Stimulated activated CD8-positive, alpha-beta memory T cell treated with anti-CD3 and anti-CD28 coated beads, Interleukin-7, amount 100 ng/mL, for 4 hours (primary cell): ENCODE measurements at regions not wholly inside any gene's neighbourhood (a gene's known extent, or its start where the extent isn't known, plus 50 kb on each side); places are given as distances from the start of the nearest gene placed in this dataset.
"Not testable (repeated sequence)": the region's sequence is repeated elsewhere in the genome, so short reads cannot be mapped to it uniquely, and the experiment has no call there.

Experiments used
- DNase-seq, 2 donors: peaks; one replicate each; pipeline ENCODE4 v3.0.0-alpha.2; 2020; ENCODE audit warnings: low read depth in 2 of 2

- not testable (repeated sequence) for DNase-seq
These were observed 456.5 kb upstream of the NETO1 start for GRCh38 chr18:73324187-73324831.

- no peak for DNase-seq
These were observed 451.1 kb upstream of the NETO1 start for GRCh38 chr18:73318739-73319479.

GRCh38 chr18:73316513-73316912 lies 448.7 kb upstream of the NETO1 start:
- no peak for DNase-seq

GRCh38 chr18:73315381-73315780 lies 447.6 kb upstream of the NETO1 start:
- no peak for DNase-seq

- no peak for DNase-seq
These were observed 445.7 kb upstream of the NETO1 start for GRCh38 chr18:73313476-73313875.

- DNase-seq, result no peak
These were observed 428.9 kb upstream of the NETO1 start for GRCh38 chr18:73296686-73297085.

GRCh38 chr18:73292156-73292555 lies 424.4 kb upstream of the NETO1 start:
- DNase-seq, result no peak

- no peak for DNase-seq
These were observed 421.0 kb upstream of the NETO1 start for GRCh38 chr18:73288813-73289212.

GRCh38 chr18:73286584-73286983 lies 418.8 kb upstream of the NETO1 start:
- DNase-seq, result no peak

- DNase-seq, result no peak
These were observed 416.0 kb upstream of the NETO1 start for GRCh38 chr18:73283788-73284187.

- DNase-seq, result no peak
These were observed 415.2 kb upstream of the NETO1 start for GRCh38 chr18:73283032-73283431.

GRCh38 chr18:73279498-73279897 lies 411.7 kb upstream of the NETO1 start:
- DNase-seq, result no peak

GRCh38 chr18:73274812-73275621 lies 407.2 kb upstream of the NETO1 start:
- no peak for DNase-seq

GRCh38 chr18:73270920-73271634 lies 403.3 kb upstream of the NETO1 start:
- no peak for DNase-seq

GRCh38 chr18:73264562-73264921 lies 396.8 kb upstream of the NETO1 start:
- DNase-seq, result no peak

GRCh38 chr18:73261923-73262322 lies 394.1 kb upstream of the NETO1 start:
- no peak for DNase-seq

GRCh38 chr18:73261243-73261642 lies 393.5 kb upstream of the NETO1 start:
- no peak for DNase-seq

GRCh38 chr18:73258375-73259087 lies 390.7 kb upstream of the NETO1 start:
- DNase-seq, result no peak

GRCh38 chr18:73254564-73254963 lies 386.8 kb upstream of the NETO1 start:
- no peak for DNase-seq

GRCh38 chr18:73249030-73249429 lies 381.2 kb upstream of the NETO1 start:
- DNase-seq, result no peak

- DNase-seq, result no peak
These were observed 379.0 kb upstream of the NETO1 start for GRCh38 chr18:73246763-73247162.
